GM12872 (cell line): ENCODE measurements at regions not wholly inside any gene's neighbourhood (a gene's known extent, or its start where the extent isn't known, plus 50 kb on each side); places are given as distances from the start of the nearest gene placed in this dataset.

Source experiments
- TF ChIP-seq, protein P1 (sequence below): IDR thresholded peaks from 3 replicates; pipeline ENCODE4 v1.5.1; 2011; ENCODE audit warnings: low read depth, mild to moderate bottlenecking, low read length, moderate library complexity; ENCODE audit not compliant: insufficient read depth

GRCh38 chr22:19580291-19580890, 56.2 kb upstream of the CLDN5 start:
- TF ChIP-seq, protein P1, sequence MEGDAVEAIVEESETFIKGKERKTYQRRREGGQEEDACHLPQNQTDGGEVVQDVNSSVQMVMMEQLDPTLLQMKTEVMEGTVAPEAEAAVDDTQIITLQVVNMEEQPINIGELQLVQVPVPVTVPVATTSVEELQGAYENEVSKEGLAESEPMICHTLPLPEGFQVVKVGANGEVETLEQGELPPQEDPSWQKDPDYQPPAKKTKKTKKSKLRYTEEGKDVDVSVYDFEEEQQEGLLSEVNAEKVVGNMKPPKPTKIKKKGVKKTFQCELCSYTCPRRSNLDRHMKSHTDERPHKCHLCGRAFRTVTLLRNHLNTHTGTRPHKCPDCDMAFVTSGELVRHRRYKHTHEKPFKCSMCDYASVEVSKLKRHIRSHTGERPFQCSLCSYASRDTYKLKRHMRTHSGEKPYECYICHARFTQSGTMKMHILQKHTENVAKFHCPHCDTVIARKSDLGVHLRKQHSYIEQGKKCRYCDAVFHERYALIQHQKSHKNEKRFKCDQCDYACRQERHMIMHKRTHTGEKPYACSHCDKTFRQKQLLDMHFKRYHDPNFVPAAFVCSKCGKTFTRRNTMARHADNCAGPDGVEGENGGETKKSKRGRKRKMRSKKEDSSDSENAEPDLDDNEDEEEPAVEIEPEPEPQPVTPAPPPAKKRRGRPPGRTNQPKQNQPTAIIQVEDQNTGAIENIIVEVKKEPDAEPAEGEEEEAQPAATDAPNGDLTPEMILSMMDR, result no peak

GRCh38 chr22:19582033-19582693, 58.0 kb upstream of the CLDN5 start:
- TF ChIP-seq, protein P1, result no peak

DNA sequence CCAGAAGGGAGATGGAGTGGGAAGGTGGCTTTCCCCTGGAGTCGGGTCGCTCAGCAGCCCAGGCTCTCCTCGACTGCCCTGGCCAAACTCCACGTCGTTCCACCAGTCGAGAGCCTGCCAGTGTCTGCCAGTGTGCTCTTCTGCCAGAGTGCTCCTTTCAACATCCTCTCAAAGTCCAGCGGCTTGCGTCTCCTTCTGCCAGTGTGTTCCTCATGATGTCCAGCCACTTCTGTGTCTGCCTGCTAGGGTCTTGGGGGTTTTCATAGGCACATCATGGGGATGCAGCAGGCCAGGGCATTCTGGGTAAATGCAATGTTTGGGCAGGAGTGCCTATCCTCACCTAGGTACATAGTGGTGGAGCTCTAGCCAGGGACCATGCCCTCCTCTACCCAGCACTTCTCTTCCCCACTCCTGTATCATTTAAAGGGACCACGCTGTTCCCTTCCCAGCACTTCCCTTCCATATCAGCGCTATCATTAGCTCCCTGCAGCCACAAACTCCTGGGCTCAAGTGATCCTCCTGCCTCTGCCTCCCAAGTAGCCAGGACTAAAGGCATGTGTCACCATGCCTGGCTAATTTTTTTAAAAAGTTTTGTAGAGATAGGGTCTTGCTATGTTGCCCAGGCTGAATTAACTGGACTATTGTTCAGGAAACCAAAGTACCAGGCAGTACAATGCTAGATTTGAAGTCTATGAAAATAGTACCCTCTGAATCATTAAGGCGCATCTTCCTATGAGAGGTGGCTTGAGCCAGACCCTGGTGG, 62.9 kb upstream of the CLDN5 start:
- TF ChIP-seq, protein P1, result no peak

GRCh38 chr22:19590696-19591095, 66.5 kb upstream of the CLDN5 start:
- TF ChIP-seq, protein P1, result no peak

- TF ChIP-seq, protein P1, result no peak
Measured at GRCh38 chr22:19591568-19591967, 67.4 kb upstream of the CLDN5 start.

GRCh38 chr22:19592464-19592863, 68.3 kb upstream of the CLDN5 start:
- TF ChIP-seq, protein P1, result no peak

DNA sequence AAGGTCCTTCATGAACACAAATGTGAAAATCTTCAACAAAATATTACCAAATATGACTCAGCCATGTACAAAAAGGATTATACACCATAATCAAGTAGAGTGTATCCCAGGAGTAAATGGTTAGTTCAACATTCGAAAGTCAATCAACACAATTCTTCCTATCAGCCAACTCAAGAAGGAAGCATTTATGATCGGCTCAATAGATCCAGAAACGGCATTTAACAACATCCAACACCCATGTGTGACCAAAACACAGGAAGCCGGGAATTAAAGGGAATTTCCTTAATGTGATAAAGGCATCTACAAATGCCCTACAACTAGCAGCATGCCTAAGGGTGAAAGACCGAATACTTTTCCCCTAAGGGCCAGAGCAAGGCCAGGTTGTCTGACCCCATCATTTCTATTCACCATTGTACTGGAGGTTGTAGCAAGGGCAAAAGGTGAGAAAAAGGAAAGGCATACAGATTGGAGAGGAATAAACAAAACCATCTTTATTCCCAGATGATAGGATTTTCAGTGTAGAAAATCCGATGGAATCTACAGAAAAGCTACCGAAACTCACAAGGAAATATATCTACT, 69.9 kb upstream of the CLDN5 start:
- TF ChIP-seq, protein P1, result no peak
